ENCODE measurements at regions not wholly inside any gene's neighbourhood (a gene's known extent, or its start where the extent isn't known, plus 50 kb on each side); places are given as distances from the start of the nearest gene placed in this dataset.

GRCh38 chr13:73693215-73693614, 441.0 kb downstream of the KLF12 start:
- DNase-seq: no peak

- no peak for DNase-seq
These were observed 442.3 kb downstream of the KLF12 start for GRCh38 chr13:73691891-73692290.

GRCh38 chr13:73687929-73688328, 446.3 kb downstream of the KLF12 start:
- DNase-seq: no peak

- DNase-seq: no peak
These were observed 447.1 kb downstream of the KLF12 start for GRCh38 chr13:73687087-73687486.

- no peak for DNase-seq
These were observed 449.5 kb downstream of the KLF12 start for GRCh38 chr13:73684750-73685149.

GRCh38 chr13:73684286-73684685, 449.9 kb downstream of the KLF12 start:
- DNase-seq: no peak

GRCh38 chr13:73683746-73684145, 450.5 kb downstream of the KLF12 start:
- no peak for DNase-seq

- DNase-seq: no peak
These were observed 452.4 kb downstream of the KLF12 start for GRCh38 chr13:73681779-73682178.

GRCh38 chr13:73681015-73681414, 453.2 kb downstream of the KLF12 start:
- no peak for DNase-seq

GRCh38 chr13:73677048-73677601, 457.1 kb downstream of the KLF12 start:
- no peak for DNase-seq

GRCh38 chr13:73676550-73677047, 457.6 kb downstream of the KLF12 start:
- DNase-seq: no peak

GRCh38 chr13:73675821-73676220, 458.4 kb downstream of the KLF12 start:
- DNase-seq: no peak

GRCh38 chr13:73674570-73674969, 459.6 kb downstream of the KLF12 start:
- DNase-seq: no peak

- DNase-seq: no peak
These were observed 460.3 kb downstream of the KLF12 start for GRCh38 chr13:73673931-73674330.

GRCh38 chr13:73672492-73672891, 461.7 kb downstream of the KLF12 start:
- DNase-seq: no peak

GRCh38 chr13:73671732-73672131, 462.5 kb downstream of the KLF12 start:
- DNase-seq: no peak

GRCh38 chr13:73671011-73671410, 463.2 kb downstream of the KLF12 start:
- no peak for DNase-seq

GRCh38 chr13:73667756-73668155, 466.4 kb downstream of the KLF12 start:
- DNase-seq: no peak

- DNase-seq: no peak
These were observed 468.9 kb downstream of the KLF12 start for GRCh38 chr13:73665261-73665660.

- no peak for DNase-seq
These were observed 469.4 kb downstream of the KLF12 start for GRCh38 chr13:73664851-73665250.

GRCh38 chr13:73662833-73663232, 471.4 kb downstream of the KLF12 start:
- DNase-seq: no peak

GRCh38 chr13:73661687-73662425, 472.3 kb downstream of the KLF12 start:
- no peak for DNase-seq

- no peak for DNase-seq
These were observed 473.1 kb downstream of the KLF12 start for GRCh38 chr13:73661066-73661465.

- DNase-seq: no peak
These were observed 475.6 kb downstream of the KLF12 start for GRCh38 chr13:73658639-73659038.
